Progenitor cell of endocrine pancreas (in vitro differentiated cells): ENCODE measurements at regions not wholly inside any gene's neighbourhood (a gene's known extent, or its start where the extent isn't known, plus 50 kb on each side); places are given as distances from the start of the nearest gene placed in this dataset.

Source experiments
- DNase-seq: peaks from one replicate; pipeline ENCODE4 v3.0.0; 2021; ENCODE audit warnings: low spot score; ENCODE audit not compliant: unreplicated experiment
- H3K27ac Mint-ChIP-seq: 2 replicates; pipeline ENCODE4 v1.8.0; 2021; ENCODE audit warnings: mild to moderate bottlenecking, moderate library complexity, mixed read lengths
- H3K27me3 Mint-ChIP-seq: 2 replicates; pipeline ENCODE4 v1.8.0; 2021; ENCODE audit warnings: mixed read lengths
- H3K36me3 Mint-ChIP-seq: 2 replicates; pipeline ENCODE4 v1.8.0; 2022; ENCODE audit warnings: mixed read lengths; ENCODE audit not compliant: insufficient read depth
- H3K4me1 Mint-ChIP-seq: 2 replicates; pipeline ENCODE4 v1.8.0; 2021; ENCODE audit warnings: low read depth, mixed read lengths
- H3K4me3 Mint-ChIP-seq: 2 replicates; pipeline ENCODE4 v1.8.0; 2021; ENCODE audit warnings: low read depth, mild to moderate bottlenecking, moderate library complexity, mixed read lengths
- H3K9me3 Mint-ChIP-seq: 2 replicates; pipeline ENCODE4 v1.8.0; 2021; ENCODE audit warnings: low read depth, mixed read lengths
- CTCF ChIP-seq: fragments of 200-600 bp; sonication (generic); IDR thresholded peaks from one replicate; pipeline ENCODE4 v1.5.0; 2021; ENCODE audit warnings: antibody characterized with exemption, mild to moderate bottlenecking; ENCODE audit not compliant: unreplicated experiment

DNA sequence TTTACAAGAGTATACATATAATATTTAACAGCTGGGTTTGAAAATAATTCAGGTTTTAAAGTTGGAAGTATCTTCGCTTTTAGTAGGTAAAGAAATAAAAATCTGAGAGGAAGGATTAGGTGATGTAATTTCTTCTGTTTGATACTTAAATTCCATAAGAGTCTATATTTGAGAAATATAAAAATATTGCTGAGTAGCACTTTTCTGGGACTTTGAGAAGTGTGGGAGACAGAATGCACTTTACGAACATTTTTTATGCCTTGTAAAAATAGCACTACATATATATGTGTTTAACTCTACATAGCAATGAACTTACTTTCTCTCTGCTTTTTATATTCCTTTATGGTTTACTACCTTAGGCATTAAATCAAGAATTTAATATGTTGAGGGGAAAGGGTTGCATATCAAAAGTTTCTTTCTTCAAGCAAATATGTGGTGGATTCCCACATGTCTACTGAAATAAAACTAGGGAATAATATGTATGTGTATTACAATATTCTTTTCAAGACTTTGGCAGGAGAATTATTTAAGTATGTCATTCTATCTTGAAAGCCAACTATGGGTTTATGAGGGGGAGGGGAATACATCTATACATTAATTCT is 266.7 kb upstream of the ADAMTS5 start:
- no peak overlapping the region for H3K27ac Mint-ChIP-seq
- no peaks in the 10 kb centered on the region for H3K36me3 Mint-ChIP-seq
- no peak for TF ChIP-seq CTCF
- H3K4me1 Mint-ChIP-seq = no peaks in the 10 kb centered on the region
- no peaks in the 10 kb centered on the region for H3K27me3 Mint-ChIP-seq
- no peak overlapping the region for H3K4me3 Mint-ChIP-seq
- no peaks in the 10 kb centered on the region for H3K9me3 Mint-ChIP-seq
- DNase-seq = no peak

DNA sequence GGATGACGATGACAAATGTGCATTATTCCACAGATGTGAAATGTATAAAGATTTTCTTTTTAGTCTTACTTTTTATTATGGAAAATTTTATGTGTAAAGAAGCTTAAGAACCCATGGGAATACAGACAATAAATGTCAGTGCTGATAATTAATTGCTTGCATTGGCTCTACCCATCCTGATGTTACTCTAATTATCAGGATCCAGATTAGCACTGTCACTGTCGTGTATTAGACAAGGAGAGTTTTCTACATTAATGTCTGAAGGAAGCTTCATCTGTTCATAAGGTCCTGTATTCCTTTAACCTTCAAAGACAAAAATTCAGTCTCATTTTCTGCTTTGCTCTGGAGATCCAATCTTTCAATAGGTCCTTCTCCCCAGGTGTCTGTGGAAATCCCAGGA is 259.1 kb upstream of the ADAMTS5 start:
- no peak overlapping the region for H3K4me3 Mint-ChIP-seq
- no peak for TF ChIP-seq CTCF
- no peaks in the 10 kb centered on the region for H3K9me3 Mint-ChIP-seq
- no peak overlapping the region for H3K27ac Mint-ChIP-seq
- no peaks in the 10 kb centered on the region for H3K4me1 Mint-ChIP-seq
- H3K27me3 Mint-ChIP-seq = no peaks in the 10 kb centered on the region
- no peak for DNase-seq
- no peaks in the 10 kb centered on the region for H3K36me3 Mint-ChIP-seq

DNA sequence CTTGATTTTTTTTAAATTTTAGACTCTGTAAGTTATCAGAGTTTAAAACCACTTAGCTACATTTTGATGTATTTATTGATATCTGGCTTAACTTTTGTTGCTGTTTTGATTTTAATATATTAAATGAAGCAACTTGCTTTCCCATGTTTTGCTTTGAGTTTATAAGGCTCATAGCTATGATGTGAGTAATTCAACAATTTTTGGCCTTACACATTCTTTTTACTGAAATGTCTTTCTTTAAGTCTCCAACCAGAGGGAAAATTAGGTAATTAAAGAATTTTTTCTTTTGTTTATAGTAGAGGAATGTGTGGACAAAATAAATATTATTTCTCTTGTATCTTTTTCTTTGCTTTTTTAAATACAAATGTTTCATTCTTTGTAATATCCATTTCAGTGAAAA is 258.3 kb upstream of the ADAMTS5 start:
- Mint-ChIP-seq H3K27ac (no peak overlapping the region), H3K4me1 (no peaks in the 10 kb centered on the region), H3K4me3 (no peak overlapping the region), H3K36me3 (no peaks in the 10 kb centered on the region), H3K27me3 (no peaks in the 10 kb centered on the region), H3K9me3 (no peaks in the 10 kb centered on the region)
- DNase-seq = no peak
- no peak for TF ChIP-seq CTCF

DNA sequence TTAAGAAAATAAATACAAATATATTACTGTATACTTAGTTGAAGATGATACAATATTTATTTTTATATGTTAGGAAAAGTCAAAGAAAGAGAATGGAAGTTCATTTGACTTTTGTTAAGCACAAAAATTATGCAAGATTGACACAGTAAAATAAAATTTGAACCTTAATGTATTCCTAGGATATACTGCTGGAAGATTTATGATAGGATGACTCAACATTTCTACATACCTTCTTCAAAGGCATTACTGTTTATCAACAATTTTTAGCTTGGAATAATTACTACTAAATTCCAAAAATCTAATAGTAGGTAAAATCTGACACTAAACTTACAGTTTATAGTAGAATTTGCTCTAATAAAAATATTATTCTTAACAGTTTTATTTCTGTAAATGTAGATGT is 257.3 kb upstream of the ADAMTS5 start:
- TF ChIP-seq CTCF = no peak
- H3K9me3 Mint-ChIP-seq = no peaks in the 10 kb centered on the region
- no peaks in the 10 kb centered on the region for H3K4me1 Mint-ChIP-seq
- H3K36me3 Mint-ChIP-seq = no peaks in the 10 kb centered on the region
- H3K27me3 Mint-ChIP-seq = no peaks in the 10 kb centered on the region
- DNase-seq = no peak
- no peak overlapping the region for H3K4me3 Mint-ChIP-seq
- H3K27ac Mint-ChIP-seq = no peak overlapping the region

GRCh38 chr21:27221077-27221476 is 254.2 kb upstream of the ADAMTS5 start:
- TF ChIP-seq CTCF = no peak
- Mint-ChIP-seq H3K4me3 (no peak overlapping the region), H3K36me3 (no peaks in the 10 kb centered on the region), H3K4me1 (no peaks in the 10 kb centered on the region), H3K27me3 (no peaks in the 10 kb centered on the region), H3K27ac (no peak overlapping the region), H3K9me3 (no peaks in the 10 kb centered on the region)
- DNase-seq = no peak
